Spleen (tissue), 11 donors: ENCODE measurements at regions not wholly inside any gene's neighbourhood (a gene's known extent, or its start where the extent isn't known, plus 50 kb on each side); places are given as distances from the start of the nearest gene placed in this dataset.
"Not testable (repeated sequence)": the region's sequence is repeated elsewhere in the genome, so short reads cannot be mapped to it uniquely, and the experiment has no call there.

Experiments used
- DNase-seq: peaks from one replicate; pipeline ENCODE4 v3.0.0-alpha.2; 2020
- H3K27ac ChIP-seq, 8 donors: fragments of 200-600 bp; sonication (generic) in 7 of 8; 1 replicate in 4 of 8; 2 replicates in 4 of 8; pipeline versions ENCODE4 v1.5.0 to v1.8.0; 2016 to 2021; ENCODE audit warnings: inconsistent platforms in 4 of 8, mild to moderate bottlenecking in 4 of 8, moderate library complexity in 1 of 8
- H3K27me3 ChIP-seq, 7 donors: fragments of 200-600 bp; sonication (generic) in 6 of 7; replicated peaks in 1 of 7; 1 replicate in 4 of 7; 2 replicates in 3 of 7; pipeline versions ENCODE4 v1.5.0 to v1.8.0; 2016 to 2021; ENCODE audit warnings: inconsistent platforms in 3 of 7, mild to moderate bottlenecking in 1 of 7
- H3K36me3 ChIP-seq, 6 donors: fragments of 200-600 bp; sonication (generic) in 5 of 6; 1 replicate in 4 of 6; 2 replicates in 2 of 6; pipeline versions ENCODE4 v1.5.0 to v1.8.0; 2016 to 2021; ENCODE audit warnings: inconsistent platforms in 2 of 6
- H3K4me1 ChIP-seq, 6 donors: fragments of 200-600 bp; sonication (generic) in 5 of 6; 1 replicate in 3 of 6; 2 replicates in 3 of 6; pipeline versions ENCODE4 v1.5.0 to v1.8.0; 2016 to 2021; ENCODE audit warnings: inconsistent platforms in 3 of 6
- H3K4me3 ChIP-seq, 8 donors: fragments of 200-600 bp; sonication (generic) in 7 of 8; 1 replicate in 4 of 8; 2 replicates in 4 of 8; pipeline versions ENCODE4 v1.5.0 to v1.8.0; 2016 to 2021; ENCODE audit warnings: inconsistent platforms in 4 of 8, mild to moderate bottlenecking in 4 of 8, moderate library complexity in 2 of 8
- H3K9me3 ChIP-seq, 8 donors: fragments of 200-600 bp; sonication (generic) in 7 of 8; 1 replicate in 4 of 8; 2 replicates in 4 of 8; pipeline versions ENCODE4 v1.5.0 to v1.8.0; 2016 to 2021; ENCODE audit warnings: inconsistent platforms in 4 of 8
- CTCF ChIP-seq, 11 experiments: fragments of 200-600 bp in 7 of 11; fragments of 450-650 bp in 4 of 11; sonication (generic) in 4 of 11; IDR thresholded peaks in 8 of 11; conservative IDR thresholded peaks in 3 of 11; 1 replicate in 7 of 11; 2 replicates in 4 of 11; pipeline versions ENCODE4 v1.4.0 to v1.8.0; 2016 to 2021; ENCODE audit warnings: antibody characterized with exemption in 11 of 11, inconsistent platforms in 4 of 11, mild to moderate bottlenecking in 1 of 11
- POLR2A ChIP-seq, 3 donors: fragments of 450-650 bp; IDR thresholded peaks; one replicate each; pipeline ENCODE4 v1.5.1; 2017; ENCODE audit warnings: antibody characterized with exemption in 3 of 3, mild to moderate bottlenecking in 1 of 3
- POLR2AphosphoS5 ChIP-seq, 3 donors: sonication (generic); formaldehyde crosslinking; IDR thresholded peaks; one replicate each; pipeline ENCODE4 v1.5.1; 2017; ENCODE audit warnings: antibody characterized with exemption in 3 of 3
- WGBS, 5 donors: extraction: QIAGEN DNeasy Blood & Tissue Kit in 3 of 5; methylation state at CpG; one replicate each; pipeline versions ENCODE4 v1.1.5 to v1.1.7; 2013 to 2018; 5-methylcytosine and 5-hydroxymethylcytosine counted together
- intact Hi-C: fragments of 100-400 bp; cut with DNase I; formaldehyde crosslinking; loops from one replicate; pipeline ENCODE4 v1.15.0; 2023; ENCODE audit warnings: low total_unique reads
- donor health status: healthy with polysubstance abuse.
- donor health status: DM: no; HTN: no; CAD: no; lungs with moderate emphysema.
- donor health status: DM: no; HTN: no; CAD: no.
- donor health status: Bipolar disorder and iron deficiency.
- donor health status: healthy.
- donor health status: DM: no; HTN: no; CAD: no.
- donor health status: DM: yes; HTN: yes; CAD: no.

DNA sequence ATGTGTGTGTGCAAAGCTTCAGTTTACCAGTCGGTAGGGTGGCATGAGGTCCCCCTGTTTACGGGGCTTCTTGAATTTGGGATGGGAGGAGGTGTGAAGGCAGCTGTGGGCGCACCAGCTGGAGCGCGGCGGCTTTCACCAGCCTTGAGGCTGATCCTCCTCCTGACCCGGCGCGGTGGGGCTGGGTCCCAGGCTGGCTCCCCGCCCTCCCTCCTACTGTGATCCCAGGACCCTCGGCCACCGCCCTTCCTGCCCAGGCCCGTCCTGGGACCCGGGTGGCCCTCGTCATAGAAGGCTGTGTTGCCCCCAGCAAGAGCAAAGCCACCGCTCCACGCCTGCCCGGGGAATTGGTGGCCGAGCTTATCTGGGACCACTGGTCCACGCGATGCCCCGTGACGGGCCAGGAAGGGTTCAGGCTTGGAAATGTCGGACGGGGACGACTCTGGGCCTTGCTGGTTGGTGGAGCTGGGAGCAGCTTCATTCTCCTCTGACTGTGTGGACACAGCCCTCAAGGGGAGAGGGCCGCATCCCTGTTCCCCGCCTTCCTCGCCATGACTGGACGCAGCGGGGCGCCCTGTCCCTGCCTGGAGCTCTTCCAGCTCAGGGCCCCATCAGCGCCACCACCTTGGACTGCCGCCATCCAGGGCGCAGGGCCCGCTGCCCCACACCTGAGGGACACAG is 271.1 kb upstream of the IRX1 start:
- 86 to 93% (median 87%) methylated on average over 27 to 36 of the region's 36 CpGs for WGBS, 5 donors
- intact Hi-C loops: no loop called here
- no peaks in the 10 kb centered on the region for H3K4me1 ChIP-seq
- peak; percentile 72 for DNase-seq
- H3K4me3 ChIP-seq: no peak overlapping the region
- no peaks in the 10 kb centered on the region for H3K36me3 ChIP-seq
- no peak overlapping the region for H3K27ac ChIP-seq
- H3K27me3 ChIP-seq: no peaks in the 10 kb centered on the region
- TF ChIP-seq POLR2AphosphoS5 (IDR thresholded peaks at IDR 0.05): no peak
- TF ChIP-seq CTCF (IDR thresholded peaks at IDR 0.05 in 8 of 11, conservative IDR thresholded peaks at IDR 0.05 in 3 of 11): no peak
- TF ChIP-seq POLR2A (IDR thresholded peaks at IDR 0.05): no peak
- peaks cover 0 to 42% (median 8%) of the 10 kb centered on the region in 8 donors for H3K9me3 ChIP-seq

GRCh38 chr5:3323966-3324365 is 271.7 kb upstream of the IRX1 start:
- H3K27me3 ChIP-seq, H3K27ac ChIP-seq, intact Hi-C loops, H3K36me3 ChIP-seq, H3K4me1 ChIP-seq, H3K4me3 ChIP-seq, DNase-seq: not testable (repeated sequence)
- 87 to 95% (median 93%) methylated on average over 5 to 6 of the region's 6 CpGs for WGBS, 5 donors
- peaks cover 0 to 39% (median 8%) of the 10 kb centered on the region in 8 donors for H3K9me3 ChIP-seq

GRCh38 chr5:3323144-3323543 is 272.5 kb upstream of the IRX1 start:
- peaks cover 0 to 31% (median 6%) of the 10 kb centered on the region in 8 donors for H3K9me3 ChIP-seq
- 88 to 94% (median 90%) methylated on average over 3 of the region's 3 CpGs for WGBS, 5 donors
- no peaks in the 10 kb centered on the region for H3K27me3 ChIP-seq
- TF ChIP-seq POLR2AphosphoS5 (IDR thresholded peaks at IDR 0.05) (no peak), POLR2A (IDR thresholded peaks at IDR 0.05) (no peak), CTCF (IDR thresholded peaks at IDR 0.05 in 8 of 11, conservative IDR thresholded peaks at IDR 0.05 in 3 of 11) (no peak)
- DNase-seq: no peak
- no peak overlapping the region for H3K4me3 ChIP-seq
- H3K36me3 ChIP-seq: no peaks in the 10 kb centered on the region
- intact Hi-C loops: no loop called here
- H3K4me1 ChIP-seq: no peaks in the 10 kb centered on the region
- no peak overlapping the region for H3K27ac ChIP-seq

DNA sequence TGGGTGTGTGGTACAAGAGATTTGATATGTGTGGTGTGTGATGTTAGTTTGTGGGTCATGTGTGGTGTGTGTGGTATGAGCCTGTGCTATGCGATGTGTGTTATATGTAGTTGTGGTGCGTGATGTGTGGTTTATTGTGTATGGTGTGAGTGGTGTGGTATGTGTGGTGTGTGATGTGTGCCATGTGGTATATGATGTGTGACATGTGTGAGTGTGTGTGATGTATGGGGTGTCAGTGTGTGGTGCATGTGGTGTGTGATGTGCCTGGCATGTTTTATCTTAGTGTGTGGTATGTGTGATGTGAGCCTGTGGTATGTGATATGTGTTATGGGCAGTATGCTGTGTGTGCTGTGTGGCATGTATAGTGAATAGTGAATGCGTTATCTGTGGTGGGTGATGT is 273.0 kb upstream of the IRX1 start:
- Histone ChIP-seq H3K27me3 (no peaks in the 10 kb centered on the region), H3K9me3 (peaks cover 0 to 29% (median 4%) of the 10 kb centered on the region in 8 donors), H3K36me3 (no peaks in the 10 kb centered on the region), H3K4me3 (no peak overlapping the region), H3K4me1 (no peaks in the 10 kb centered on the region), H3K27ac (no peak overlapping the region)
- DNase-seq: no peak
- TF ChIP-seq CTCF (IDR thresholded peaks at IDR 0.05 in 8 of 11, conservative IDR thresholded peaks at IDR 0.05 in 3 of 11) (no peak), POLR2A (IDR thresholded peaks at IDR 0.05) (no peak), POLR2AphosphoS5 (IDR thresholded peaks at IDR 0.05) (no peak)
- 94 to 98% (median 96%) methylated on average over 3 of the region's 3 CpGs for WGBS, 5 donors
- intact Hi-C loops: no loop called here
